ENCODE measurements at regions not wholly inside any gene's neighbourhood (a gene's known extent, or its start where the extent isn't known, plus 50 kb on each side); places are given as distances from the start of the nearest gene placed in this dataset.

DNA sequence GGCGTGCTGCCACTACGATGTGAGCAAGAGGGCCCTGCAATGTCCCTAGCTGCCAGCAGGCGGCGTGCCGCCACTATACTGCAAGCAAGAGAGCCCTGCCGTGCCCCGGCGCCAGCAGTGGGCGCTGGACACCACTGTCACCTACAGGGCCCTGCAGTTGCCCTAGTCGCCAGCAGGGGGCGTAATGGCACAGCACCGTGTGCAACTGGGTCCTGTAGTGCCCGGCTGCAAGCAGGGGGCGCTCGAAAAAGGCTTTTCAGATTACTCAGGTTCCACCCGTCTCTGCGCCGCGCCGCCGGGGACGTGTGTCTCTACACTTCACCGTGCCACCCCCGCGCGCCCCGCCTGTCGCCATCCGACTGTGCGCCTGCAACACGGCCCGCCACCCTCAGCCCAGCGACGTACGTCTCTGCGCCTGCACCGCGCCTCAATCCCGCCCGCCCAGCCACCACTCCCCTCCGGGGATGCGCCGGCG lies 1356.9 kb downstream of the TMEM121 start:
- Mint-ChIP-seq H3K27me3 (peaks cover 7% of the 10 kb centered on the region), H3K4me1 (peaks cover 2% of the 10 kb centered on the region), H3K4me3 (no peak overlapping the region), H3K36me3 (ENCODE audit: low read depth) (no peaks in the 10 kb centered on the region), H3K27ac (no peak overlapping the region), H3K9me3 (no peaks in the 10 kb centered on the region)
- intact Hi-C loops (cut with micrococcal nuclease), result no loop called here
- POLR2A ChIA-PET, result no interaction called here
- TF ChIP-seq, protein P1, sequence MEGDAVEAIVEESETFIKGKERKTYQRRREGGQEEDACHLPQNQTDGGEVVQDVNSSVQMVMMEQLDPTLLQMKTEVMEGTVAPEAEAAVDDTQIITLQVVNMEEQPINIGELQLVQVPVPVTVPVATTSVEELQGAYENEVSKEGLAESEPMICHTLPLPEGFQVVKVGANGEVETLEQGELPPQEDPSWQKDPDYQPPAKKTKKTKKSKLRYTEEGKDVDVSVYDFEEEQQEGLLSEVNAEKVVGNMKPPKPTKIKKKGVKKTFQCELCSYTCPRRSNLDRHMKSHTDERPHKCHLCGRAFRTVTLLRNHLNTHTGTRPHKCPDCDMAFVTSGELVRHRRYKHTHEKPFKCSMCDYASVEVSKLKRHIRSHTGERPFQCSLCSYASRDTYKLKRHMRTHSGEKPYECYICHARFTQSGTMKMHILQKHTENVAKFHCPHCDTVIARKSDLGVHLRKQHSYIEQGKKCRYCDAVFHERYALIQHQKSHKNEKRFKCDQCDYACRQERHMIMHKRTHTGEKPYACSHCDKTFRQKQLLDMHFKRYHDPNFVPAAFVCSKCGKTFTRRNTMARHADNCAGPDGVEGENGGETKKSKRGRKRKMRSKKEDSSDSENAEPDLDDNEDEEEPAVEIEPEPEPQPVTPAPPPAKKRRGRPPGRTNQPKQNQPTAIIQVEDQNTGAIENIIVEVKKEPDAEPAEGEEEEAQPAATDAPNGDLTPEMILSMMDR (IDR thresholded peaks at IDR 0.05), result no peak
- CTCF ChIA-PET, result interaction anchor here (0.7 kb wide), 1 partner anchor 10 kb away, joined by 3 read pairs; no protein-coding TSS in a partner anchor
- no peak for DNase-seq
- no peak for ATAC-seq (ENCODE audit: low read depth)
